Pulmonary artery endothelial cell (primary cell): ENCODE measurements at regions not wholly inside any gene's neighbourhood (a gene's known extent, or its start where the extent isn't known, plus 50 kb on each side); places are given as distances from the start of the nearest gene placed in this dataset.

ENCODE experiments used
- DNase-seq: peaks from one replicate; pipeline ENCODE4 v3.0.0-alpha.2; 2011; ENCODE audit warnings: low read depth, low spot score

DNA sequence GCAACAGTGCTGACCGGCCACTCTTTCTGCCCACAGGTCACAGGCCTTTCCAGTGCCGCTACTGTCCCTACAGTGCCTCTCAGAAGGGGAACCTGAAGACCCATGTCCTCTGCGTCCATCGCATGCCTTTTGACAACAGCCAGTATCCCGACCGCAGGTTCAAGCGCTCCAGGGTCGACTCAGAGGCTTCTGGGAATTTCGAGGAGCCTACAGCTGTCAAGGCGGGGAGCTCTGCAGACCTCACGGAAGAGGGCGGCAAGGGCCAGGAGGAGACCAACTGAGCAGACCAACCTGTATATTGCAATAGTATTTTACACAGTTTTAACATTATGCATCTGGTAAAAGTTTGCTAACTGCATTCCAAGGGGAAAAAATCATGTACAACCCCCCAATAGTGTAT lies 338.5 kb downstream of the ZNF536 start:
- no peak for DNase-seq

DNA sequence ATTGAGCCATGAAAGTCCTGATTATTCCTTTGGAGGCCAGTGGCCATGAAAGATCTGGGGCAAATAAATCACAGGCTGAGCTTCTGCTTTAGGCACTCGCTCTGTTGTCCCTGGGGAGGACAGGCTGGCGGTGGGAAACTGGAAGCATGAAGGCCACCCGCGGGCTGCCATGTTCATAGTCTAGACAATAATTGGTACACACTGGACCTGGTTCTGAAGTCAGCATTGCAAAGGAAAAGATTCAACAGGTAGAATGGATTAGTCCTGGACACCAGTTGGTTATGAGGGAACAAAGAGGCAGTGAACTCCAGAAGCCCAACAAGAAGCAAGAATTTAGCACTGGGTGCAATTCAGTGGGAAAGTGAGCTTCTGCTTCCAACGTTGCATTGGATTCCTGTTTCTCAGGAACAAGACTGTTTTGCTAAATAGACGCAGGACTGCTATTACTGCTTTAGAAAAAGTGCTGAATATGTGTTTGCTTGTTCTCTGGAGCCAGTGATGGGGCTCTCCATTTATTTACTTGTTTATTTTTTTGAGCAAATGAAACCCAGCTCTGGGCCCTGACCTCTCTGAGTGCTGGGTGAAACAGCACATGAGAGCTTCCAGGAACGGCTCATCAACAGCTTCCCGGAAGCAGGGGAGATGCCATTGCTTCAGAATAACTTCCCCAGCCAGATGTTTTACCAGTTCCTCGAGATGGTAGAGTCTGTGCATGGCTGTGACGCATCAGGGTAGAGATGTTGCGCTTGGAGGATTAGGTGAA lies 336.4 kb downstream of the ZNF536 start:
- no peak for DNase-seq

DNA sequence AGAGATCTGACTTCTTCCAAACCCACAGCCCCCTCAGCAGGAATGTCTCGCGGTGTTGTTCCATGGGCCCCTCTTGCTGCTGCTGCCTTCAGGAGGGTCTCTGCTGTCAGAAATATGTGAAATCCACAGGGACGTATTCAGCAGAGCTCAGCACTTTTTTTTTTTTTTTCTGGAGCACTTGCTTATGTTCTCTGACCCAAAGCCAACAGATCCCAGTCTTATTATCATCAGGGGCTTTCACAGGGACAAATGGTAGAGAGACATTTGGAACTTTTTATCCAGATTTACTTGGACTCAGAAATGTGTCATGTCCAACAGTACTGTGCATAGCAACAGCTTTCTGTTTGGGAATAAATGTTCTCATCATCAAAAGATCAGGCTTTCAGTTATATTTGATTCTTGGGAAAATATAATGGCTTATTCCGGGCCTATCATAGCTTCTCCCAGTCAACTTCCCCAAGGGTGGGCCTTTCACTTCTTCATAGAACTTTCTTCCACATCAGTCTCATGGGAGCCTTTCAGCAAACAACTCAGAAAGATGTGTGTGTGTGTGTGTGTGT lies 332.7 kb downstream of the ZNF536 start:
- no peak for DNase-seq

- no peak for DNase-seq
Measured at GRCh38 chr19:30703645-30704044, 331.5 kb downstream of the ZNF536 start.

- DNase-seq: no peak
Measured at GRCh38 chr19:30701178-30701577, 329.0 kb downstream of the ZNF536 start.

DNA sequence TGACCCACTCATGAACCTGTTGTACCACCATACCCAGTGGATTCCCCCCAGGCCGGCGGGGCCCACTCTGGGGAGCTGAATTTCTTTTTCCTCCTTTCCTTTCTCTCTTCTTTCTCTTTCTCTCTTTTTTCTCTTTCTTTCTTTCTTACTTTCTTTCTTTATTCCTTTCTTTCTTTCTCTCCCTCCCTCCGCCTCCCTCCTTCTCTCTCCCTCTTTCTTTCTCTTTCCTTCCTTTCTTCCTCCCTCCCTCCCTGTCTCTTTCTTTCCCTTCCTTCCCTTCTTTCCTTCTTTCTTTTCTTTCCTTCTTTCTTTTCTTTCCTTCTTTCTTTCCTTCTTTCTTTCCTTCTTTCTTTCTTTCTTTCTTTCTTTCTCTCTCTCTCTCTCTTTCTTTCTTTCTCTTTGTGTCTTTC lies 327.7 kb downstream of the ZNF536 start:
- DNase-seq: no peak

DNA sequence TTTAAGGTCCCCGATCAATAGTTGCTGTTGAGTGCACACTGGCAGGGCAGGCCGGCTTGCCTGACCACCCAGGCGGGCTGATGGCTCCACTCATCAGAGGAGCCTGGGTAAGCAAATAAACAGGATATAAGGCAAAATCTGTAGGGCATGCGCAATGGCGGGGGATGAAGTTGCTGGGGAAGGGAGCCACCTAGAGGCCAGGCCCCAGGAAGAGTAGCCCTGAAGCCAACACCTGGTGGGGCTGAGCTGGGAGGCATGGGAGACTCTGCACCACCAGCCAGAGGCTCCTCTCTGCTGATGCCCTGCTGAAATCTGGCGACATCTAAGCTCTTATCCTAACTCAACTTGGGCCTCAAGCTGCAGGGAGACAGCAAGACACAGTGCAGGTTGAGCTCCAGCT lies 324.3 kb downstream of the ZNF536 start:
- DNase-seq: no peak

DNA sequence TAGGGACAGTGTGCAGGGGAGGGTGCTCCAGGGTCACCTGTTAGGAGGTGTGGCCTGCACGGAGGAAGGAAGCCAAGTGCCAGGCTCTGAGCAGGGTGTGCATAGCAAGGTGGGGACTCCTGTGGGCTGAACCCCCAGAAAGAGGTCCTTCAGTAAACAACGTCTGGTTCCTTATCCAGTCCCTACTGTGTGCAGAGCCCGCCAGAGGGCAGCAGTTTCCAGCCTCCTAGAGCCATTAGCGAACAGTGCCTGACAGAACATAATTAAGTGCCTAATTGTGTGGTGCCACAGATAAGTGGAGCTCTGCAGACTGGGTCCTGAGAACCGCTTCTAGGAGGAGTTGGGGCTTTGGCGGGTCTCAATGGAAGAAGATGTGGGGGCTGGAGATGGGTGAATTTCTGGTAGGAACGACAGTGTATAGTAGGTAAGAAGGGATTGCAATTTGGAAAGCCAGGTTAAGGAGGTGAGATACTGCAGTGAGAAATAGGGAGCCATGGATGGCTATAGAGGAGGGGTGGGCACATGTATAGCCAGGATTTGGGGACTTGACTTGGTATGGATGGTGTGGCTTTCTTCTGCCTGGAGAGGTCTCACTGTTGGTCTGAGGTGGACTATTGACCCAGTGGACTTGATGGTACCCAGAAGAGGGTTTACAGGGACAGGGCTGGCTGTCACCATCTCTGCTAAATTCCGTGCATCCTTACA lies 323.1 kb downstream of the ZNF536 start:
- no peak for DNase-seq

DNA sequence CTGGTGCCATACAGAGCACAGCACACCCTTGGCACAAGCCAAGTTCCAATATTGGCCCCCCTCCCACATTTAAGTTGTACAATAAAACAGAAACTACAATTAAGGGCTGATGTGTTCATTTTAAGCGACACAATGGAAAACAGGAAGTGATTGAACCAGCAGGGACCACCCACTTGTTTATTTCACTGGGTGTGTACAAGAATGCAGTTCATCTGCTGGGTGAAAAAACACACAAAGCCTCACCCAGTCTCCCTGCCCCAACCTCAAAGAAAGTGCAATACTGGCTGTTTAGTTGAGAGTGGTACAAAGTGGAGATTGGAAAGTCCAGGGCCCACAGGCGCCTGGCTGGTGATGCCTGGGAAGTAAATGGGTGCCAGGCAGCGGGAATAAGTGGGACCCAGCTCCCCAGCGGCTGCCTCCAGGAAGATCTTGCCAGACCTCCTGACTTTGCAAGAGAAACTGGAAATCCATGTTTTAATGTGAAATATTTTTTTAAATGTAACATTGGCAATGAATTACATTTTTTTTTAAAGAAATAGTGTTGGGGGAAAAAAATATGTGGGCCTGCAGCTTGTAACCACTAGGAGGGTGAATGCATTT lies 322.1 kb downstream of the ZNF536 start:
- no peak for DNase-seq

DNA sequence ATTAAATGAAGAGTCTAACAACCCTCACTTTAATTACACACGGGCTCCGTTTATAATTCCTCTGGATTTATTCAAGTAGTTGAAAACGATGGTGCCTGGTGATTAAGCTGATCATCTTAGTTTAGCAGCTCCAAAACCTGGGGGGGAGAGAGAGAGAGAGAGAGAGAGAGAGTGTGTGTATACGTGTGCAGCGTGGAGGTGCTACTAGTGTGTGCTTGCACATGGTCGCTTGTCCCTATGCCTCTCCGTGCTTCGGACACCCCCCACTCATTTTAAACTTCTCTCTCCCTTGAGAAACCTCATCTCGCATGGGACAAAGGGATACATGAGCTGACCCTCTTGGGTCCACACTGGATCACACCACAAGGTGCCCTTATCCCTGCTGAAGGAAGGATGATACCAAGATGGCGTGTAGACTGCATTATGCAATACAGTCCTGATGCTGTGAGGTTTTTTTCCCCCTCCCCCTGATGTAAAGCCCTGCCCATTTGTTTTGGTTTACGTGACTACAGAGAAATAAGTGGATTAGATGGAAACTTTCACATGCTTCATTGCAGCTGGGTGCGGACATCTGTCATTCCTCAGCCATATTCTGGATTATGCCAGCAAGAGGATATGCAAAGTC lies 320.8 kb downstream of the ZNF536 start:
- no peak for DNase-seq

- DNase-seq: no peak
Measured at GRCh38 chr19:30692181-30692811, 320.1 kb downstream of the ZNF536 start.

- DNase-seq: no peak
Measured at GRCh38 chr19:30691819-30692166, 319.6 kb downstream of the ZNF536 start.

DNA sequence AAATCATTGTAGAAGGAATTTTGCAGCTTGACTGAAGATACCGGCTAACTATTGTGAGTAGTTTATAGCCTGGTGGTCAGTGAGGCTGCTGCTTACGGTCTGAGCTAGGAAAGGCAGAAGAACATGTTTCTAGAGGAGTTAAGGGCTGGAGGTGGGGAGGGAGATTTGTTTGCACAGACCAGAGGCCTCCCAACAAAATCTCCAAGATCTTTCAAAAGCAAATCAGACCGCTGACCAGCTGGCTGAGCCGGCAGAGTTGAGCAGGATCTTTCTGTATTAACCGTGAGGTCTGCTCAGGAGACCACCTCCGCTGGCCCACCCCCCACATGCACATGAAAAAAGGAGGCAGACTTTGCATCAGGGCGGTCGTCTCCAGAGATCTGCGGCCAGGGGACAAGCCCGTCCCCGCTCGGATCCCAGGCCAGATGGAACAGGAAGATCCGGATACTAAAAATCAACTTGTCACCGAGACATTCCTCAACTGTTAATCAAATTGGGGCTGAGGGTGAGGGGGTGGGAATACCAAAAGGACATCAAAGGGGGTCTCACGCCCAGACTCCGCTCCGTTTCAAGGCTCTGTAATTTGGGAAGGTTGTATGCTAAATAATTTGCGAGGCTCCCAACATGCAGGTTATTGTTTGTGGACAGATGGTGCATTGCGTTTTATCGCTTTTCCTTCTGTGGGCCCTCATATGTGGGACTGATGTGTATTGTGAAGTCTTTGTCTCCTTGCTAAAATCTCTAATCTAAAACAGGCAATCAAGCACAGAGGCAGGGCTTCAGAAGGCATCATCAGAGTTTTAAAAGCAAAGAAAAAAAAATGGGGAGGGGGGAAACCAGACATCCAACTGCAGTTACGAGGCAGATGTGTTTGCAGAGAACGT lies 319.0 kb downstream of the ZNF536 start:
- no peak for DNase-seq

GRCh38 chr19:30690525-30690924 lies 318.3 kb downstream of the ZNF536 start:
- no peak for DNase-seq

GRCh38 chr19:30689474-30689873 lies 317.3 kb downstream of the ZNF536 start:
- no peak for DNase-seq

DNA sequence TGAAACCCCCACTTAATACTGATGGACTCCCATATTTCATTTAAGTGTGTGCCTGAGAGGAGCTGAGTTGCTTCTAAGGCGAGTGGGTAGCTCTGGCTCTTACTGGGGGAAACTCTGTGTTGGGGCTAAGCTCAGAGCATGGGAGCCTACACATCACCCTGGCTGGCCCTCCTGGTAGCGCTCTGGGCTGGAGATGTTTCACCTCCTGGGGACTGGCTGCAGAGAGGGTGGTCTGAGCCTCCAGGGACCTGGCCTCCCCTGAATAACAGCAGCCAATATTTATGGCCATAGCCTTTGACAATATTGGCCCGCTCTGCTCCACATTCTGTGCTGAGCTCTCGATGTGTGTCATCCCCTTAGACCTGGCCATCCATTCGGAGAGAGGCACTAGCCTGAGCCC lies 316.5 kb downstream of the ZNF536 start:
- DNase-seq: no peak

- no peak for DNase-seq
Measured at GRCh38 chr19:30686826-30687566, 314.8 kb downstream of the ZNF536 start.

- DNase-seq: no peak
Measured at GRCh38 chr19:30686176-30686820, 314.1 kb downstream of the ZNF536 start.

DNA sequence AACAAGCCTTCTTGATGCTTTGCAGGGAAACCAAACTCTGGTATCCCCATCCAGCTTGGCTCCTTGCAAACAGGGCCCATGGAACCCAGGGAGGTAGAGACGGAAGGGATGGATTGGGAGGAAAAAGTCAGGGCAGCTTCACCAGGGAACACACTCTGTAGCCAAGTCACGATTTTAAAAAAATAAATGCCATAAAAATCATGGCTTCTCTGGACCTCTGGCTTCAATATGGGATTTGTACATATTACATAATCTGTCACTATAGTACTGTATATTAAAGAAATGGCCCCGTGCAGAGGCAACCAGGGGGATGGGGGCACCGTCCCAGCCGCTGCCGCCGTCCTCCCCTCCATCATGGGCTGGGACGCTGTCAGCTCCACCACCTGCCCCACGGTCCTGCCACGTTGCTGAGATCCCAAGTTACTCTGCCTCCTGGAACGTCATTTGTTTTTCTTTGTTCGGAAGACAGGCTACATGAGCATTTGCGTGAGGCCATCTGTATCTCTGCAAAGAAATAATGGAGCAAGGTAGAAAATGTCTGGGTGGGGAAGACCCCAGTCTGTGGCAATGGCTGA lies 313.3 kb downstream of the ZNF536 start:
- DNase-seq: no peak
